Gastrocnemius medialis (tissue), 4 donors: ENCODE measurements at regions not wholly inside any gene's neighbourhood (a gene's known extent, or its start where the extent isn't known, plus 50 kb on each side); places are given as distances from the start of the nearest gene placed in this dataset.

Experiments
- POLR2A ChIP-seq, 2 donors: fragments of 450-650 bp; IDR thresholded peaks; one replicate each; pipeline ENCODE4 v1.6.1; 2017; ENCODE audit warnings: antibody characterized with exemption in 2 of 2, mild to moderate bottlenecking in 2 of 2, moderate library complexity in 2 of 2
- TF ChIP-seq, protein P1 (sequence below), 5 experiments: fragments of 450-650 bp in 3 of 5; fragments of 200-600 bp in 2 of 5; sonication (generic) in 2 of 5; IDR thresholded peaks in 4 of 5; conservative IDR thresholded peaks in 1 of 5; 1 replicate in 4 of 5; 2 replicates in 1 of 5; pipeline ENCODE4 v1.5.1; 2016 to 2019; ENCODE audit warnings: antibody characterized with exemption in 5 of 5, mild to moderate bottlenecking in 3 of 5, moderate library complexity in 3 of 5

- TF ChIP-seq, protein P1, sequence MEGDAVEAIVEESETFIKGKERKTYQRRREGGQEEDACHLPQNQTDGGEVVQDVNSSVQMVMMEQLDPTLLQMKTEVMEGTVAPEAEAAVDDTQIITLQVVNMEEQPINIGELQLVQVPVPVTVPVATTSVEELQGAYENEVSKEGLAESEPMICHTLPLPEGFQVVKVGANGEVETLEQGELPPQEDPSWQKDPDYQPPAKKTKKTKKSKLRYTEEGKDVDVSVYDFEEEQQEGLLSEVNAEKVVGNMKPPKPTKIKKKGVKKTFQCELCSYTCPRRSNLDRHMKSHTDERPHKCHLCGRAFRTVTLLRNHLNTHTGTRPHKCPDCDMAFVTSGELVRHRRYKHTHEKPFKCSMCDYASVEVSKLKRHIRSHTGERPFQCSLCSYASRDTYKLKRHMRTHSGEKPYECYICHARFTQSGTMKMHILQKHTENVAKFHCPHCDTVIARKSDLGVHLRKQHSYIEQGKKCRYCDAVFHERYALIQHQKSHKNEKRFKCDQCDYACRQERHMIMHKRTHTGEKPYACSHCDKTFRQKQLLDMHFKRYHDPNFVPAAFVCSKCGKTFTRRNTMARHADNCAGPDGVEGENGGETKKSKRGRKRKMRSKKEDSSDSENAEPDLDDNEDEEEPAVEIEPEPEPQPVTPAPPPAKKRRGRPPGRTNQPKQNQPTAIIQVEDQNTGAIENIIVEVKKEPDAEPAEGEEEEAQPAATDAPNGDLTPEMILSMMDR (IDR thresholded peaks at IDR 0.05 in 4 of 5, conservative IDR thresholded peaks at IDR 0.05 in 1 of 5) = no peak
- no peak for TF ChIP-seq POLR2A (IDR thresholded peaks at IDR 0.05)
Observed at GRCh38 chr14:86739761-86740160, 1209.8 kb downstream of the FLRT2 start.
